ENCODE measurements at regions not wholly inside any gene's neighbourhood (a gene's known extent, or its start where the extent isn't known, plus 50 kb on each side); places are given as distances from the start of the nearest gene placed in this dataset.
"Not testable (repeated sequence)": the region's sequence is repeated elsewhere in the genome, so short reads cannot be mapped to it uniquely, and the experiment has no call there.

DNA sequence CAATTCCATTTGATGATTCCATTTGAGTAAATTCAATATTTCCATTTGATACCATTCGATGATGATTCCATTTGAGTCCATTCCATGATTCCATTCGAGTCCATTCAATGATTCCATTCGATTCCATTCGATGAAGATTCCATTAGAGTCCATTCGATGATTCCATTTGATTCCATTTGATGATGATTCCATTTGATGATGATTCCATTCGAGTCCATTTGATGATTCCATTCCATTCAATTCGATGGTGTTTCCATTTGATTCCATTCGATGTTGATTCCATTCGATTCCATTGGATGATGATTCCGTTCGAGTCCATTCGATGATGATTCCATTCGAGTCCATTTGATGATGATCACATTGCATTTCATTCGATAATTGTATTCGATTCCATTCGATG lies 1095.2 kb downstream of the RPIA start:
- DNase-seq (ENCODE audit: low read depth in 4 of 4, low spot score in 3 of 4): not testable (repeated sequence)

DNA sequence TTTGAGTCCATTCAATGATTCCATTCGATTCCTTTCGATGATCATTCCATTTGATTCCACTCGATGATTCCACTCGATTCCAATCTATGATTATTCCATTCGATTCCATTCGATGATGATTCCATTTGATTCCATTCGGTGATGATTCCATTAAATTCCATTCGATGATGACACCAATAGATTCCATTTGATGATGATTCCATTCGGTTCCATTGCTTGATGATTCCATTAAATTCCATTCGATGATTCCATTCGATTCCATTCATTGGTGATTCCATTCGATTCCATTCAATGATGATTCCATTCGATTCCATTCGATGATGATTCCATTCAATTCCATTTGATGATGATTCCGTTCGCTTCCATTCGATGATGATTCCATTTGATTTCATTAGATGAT lies 1104.1 kb downstream of the RPIA start:
- DNase-seq (ENCODE audit: low read depth in 4 of 4, low spot score in 3 of 4): not testable (repeated sequence)

DNA sequence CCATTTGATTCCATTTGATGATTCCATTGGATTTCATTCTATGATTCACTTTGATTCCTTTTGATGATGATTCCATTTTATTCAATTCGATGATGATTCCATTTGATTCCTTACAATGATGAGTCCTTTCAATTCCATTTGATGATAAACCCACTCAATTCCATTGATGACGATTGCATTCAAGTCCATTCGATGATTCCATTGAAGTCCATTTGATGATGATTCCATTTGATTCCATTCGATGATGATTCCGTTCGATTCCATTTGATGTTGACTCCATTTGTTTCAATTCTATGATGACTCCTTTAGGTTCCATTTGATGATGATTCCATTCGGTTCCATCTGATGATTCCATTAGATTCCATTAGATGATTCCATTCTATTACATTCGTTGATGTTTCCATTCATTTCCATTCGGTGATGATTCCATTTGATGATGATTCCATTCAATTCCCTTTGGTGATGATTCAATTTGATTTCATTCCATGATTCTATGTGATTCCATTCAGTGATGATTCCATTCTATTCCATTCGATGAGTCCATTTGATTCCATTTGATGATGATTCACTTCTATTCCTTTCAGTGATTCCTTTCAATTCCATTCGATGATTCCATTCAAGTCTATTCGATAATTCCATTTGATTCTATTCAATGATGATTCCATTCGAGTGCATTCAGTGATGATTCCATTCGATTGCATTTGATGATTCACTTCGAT lies 1106.0 kb downstream of the RPIA start:
- DNase-seq (ENCODE audit: low read depth in 4 of 4, low spot score in 3 of 4): no peak

DNA sequence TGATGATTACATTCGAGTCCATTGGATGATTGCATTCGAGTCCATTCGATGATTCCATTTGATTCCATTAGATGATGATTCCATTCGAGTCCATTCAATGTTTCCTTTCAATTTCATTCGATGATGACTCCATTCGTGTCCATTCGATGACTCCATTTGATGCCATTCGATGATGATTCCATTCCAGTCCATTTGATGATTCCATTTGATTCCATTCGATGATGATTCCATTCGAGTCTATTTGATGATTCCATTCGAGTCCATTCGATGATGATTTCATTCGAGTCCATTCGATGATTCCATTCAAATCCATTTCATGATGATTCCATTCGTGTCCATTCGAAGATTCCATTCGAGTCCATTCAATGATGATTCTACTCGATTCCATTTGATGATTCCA lies 1109.7 kb downstream of the RPIA start:
- not testable (repeated sequence) for DNase-seq (ENCODE audit: low read depth in 4 of 4, low spot score in 3 of 4)

DNA sequence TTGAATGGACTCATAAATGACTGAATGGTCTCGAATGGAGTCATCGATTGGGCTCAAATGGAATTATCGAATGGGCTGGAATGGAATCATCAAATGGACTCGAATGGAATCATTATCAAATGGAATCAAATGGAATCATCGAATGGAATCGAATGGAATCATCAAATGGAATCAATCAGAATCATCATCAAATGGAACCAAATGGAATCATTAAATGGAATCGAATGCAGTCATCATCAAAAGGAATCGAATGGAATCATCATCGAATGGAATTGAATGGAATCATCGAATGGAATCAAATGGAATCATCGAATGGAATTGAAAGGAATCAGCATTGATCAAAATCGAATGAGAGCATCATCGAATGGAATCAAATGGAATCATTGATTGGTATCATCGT lies 1114.9 kb downstream of the RPIA start:
- not testable (repeated sequence) for DNase-seq (ENCODE audit: low read depth in 4 of 4, low spot score in 3 of 4)

GRCh38 chr2:89811295-89811694 lies 1119.8 kb downstream of the RPIA start:
- DNase-seq (ENCODE audit: low read depth in 4 of 4, low spot score in 3 of 4): no peak

- not testable (repeated sequence) for DNase-seq (ENCODE audit: low read depth in 4 of 4, low spot score in 3 of 4)
Observed at GRCh38 chr2:89811910-89812309, 1120.4 kb downstream of the RPIA start.

- not testable (repeated sequence) for DNase-seq (ENCODE audit: low read depth in 4 of 4, low spot score in 3 of 4)
Observed at GRCh38 chr2:89814359-89814758, 1122.9 kb downstream of the RPIA start.

GRCh38 chr2:89818873-89819272 lies 1127.4 kb downstream of the RPIA start:
- DNase-seq (ENCODE audit: low read depth in 4 of 4, low spot score in 3 of 4): no peak

DNA sequence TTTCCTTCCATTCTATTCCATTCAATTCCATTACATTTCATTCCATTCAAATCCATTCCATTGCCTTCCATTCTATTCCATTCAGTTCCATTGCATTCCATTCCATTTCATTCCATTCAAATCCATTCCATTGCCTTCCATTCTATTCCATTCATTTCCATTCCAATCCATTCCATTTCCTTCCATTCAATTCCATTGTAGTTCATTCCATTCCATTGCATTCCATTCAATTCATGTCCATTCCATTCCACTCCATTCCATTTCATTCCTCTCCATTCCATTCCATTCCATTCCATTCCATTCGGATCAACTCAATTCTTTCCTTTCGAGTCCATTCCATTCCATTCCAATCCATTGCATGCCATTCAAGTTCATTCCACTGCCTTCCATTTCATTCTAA lies 1128.3 kb downstream of the RPIA start:
- no peak for DNase-seq (ENCODE audit: low read depth in 4 of 4, low spot score in 3 of 4)

- DNase-seq (ENCODE audit: low read depth in 4 of 4, low spot score in 3 of 4): no peak
Observed at GRCh38 chr2:89820248-89820647, 1128.8 kb downstream of the RPIA start.

GRCh38 chr2:89821455-89821945 lies 1130.0 kb downstream of the RPIA start:
- DNase-seq (ENCODE audit: low read depth in 4 of 4, low spot score in 3 of 4): no peak

GRCh38 chr2:89822342-89822741 lies 1130.9 kb downstream of the RPIA start:
- not testable (repeated sequence) for DNase-seq (ENCODE audit: low read depth in 4 of 4, low spot score in 3 of 4)

GRCh38 chr2:89823556-89823955 lies 1132.1 kb downstream of the RPIA start:
- DNase-seq (ENCODE audit: low read depth in 4 of 4, low spot score in 3 of 4): no peak

- DNase-seq (ENCODE audit: low read depth in 4 of 4, low spot score in 3 of 4): no peak
Observed at GRCh38 chr2:89825034-89825433, 1133.6 kb downstream of the RPIA start.

GRCh38 chr2:89826741-89827140 lies 1135.3 kb downstream of the RPIA start:
- DNase-seq (ENCODE audit: low read depth in 4 of 4, low spot score in 3 of 4): not testable (repeated sequence)

DNA sequence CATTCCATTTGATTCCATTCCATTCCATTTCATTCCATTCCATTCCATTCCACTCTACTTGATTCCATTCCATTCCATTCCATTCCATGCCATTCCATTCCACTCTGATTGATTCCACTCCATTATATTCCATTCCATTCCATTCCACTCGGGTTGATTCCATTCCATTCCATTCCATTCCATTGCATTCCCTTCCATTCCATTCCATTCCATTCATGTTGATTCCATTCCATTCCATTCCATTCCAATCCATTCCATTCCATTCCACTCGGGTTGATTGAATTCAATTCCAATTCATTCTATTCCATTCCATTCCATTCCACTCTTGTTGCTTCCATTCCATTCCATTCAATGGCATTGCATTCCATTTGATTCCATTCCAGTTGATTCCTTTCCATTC lies 1136.4 kb downstream of the RPIA start:
- not testable (repeated sequence) for DNase-seq (ENCODE audit: low read depth in 4 of 4, low spot score in 3 of 4)

DNA sequence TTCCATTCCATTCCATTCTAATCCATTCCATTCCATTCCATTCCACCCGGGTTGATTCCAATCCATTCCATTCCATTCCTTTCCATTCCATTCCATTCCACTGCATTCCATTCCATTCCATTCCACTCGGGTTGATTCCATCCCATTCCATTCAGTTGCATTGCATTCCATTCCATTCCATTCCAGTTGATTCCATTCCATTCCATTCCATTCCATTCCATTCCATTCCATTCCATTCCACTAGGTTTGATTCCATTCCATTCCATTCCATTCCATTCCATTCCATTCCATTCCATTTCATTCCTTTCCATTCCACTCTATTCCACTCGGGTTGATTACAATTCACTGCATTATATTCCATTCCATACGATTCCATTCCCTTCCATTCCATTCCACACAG lies 1136.9 kb downstream of the RPIA start:
- DNase-seq (ENCODE audit: low read depth in 4 of 4, low spot score in 3 of 4): not testable (repeated sequence)

GRCh38 chr2:89828961-89829631 lies 1137.6 kb downstream of the RPIA start:
- not testable (repeated sequence) for DNase-seq (ENCODE audit: low read depth in 4 of 4, low spot score in 3 of 4)

DNA sequence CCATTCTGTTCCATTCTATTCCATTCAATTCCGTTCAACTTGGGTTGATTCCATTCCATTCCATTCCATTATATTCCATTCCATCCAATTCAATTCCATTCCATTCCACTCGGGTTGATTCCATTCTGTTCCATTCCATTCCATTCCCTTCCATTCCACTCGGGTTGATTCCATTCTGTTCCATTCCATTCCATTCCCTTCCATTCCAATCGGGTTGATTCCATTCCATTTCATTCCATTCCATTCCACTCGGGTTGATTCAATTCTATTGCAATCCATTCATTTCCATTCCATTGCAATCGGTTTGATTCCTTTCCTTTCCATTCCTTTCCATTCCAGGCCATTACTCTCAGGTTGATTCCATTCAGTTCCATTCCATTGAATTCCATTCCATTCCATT lies 1138.4 kb downstream of the RPIA start:
- no peak for DNase-seq (ENCODE audit: low read depth in 4 of 4, low spot score in 3 of 4)

DNA sequence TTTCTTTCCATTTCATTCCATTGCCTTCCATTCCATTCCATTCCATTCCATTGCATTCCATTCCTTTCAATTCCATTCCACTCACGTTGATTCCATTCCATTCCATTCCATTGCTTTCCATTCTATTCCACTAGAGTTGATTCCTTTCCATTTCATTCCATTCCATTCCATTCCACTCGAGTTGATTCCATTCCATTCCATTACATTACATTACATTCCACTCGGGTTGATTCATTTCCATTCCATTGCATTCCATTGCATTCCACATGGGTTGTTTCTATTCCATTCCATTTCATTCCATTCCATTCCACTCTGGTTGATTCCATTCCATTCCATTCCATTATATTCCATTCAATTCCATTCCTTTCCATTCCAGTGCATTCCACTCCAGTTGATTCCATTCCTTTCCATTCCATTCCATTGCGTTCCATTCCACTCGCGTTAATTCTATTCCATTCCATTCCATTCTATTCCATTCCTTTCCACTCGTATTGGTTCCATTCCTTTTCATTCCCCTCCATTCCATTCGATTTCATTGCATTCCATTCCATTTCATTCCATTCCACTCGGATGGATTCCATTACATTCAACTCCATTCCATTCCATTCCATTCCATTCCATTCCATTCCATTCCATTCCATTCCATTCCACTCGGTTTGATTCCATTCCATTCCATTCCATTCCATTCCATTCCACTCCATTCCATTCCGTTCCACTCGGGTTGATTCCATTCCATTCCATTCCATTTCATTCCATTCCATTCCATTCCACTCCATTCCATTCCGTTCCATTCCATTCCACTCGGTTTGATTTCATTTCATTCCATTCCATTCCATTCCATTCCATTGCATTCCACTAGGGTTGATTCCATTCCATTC lies 1139.1 kb downstream of the RPIA start:
- not testable (repeated sequence) for DNase-seq (ENCODE audit: low read depth in 4 of 4, low spot score in 3 of 4)

Data from left renal pelvis (tissue), 4 donors.